NB4 (cell line): ENCODE measurements at regions not wholly inside any gene's neighbourhood (a gene's known extent, or its start where the extent isn't known, plus 50 kb on each side); places are given as distances from the start of the nearest gene placed in this dataset.

Experiments used
- DNase-seq: peaks from one replicate; pipeline ENCODE4 v3.0.0; 2010; ENCODE audit warnings: low read depth
- H3K4me3 ChIP-seq: one replicate; pipeline ENCODE4 v1.5.1; 2011; ENCODE audit warnings: mild to moderate bottlenecking, low read depth, low read length, moderate library complexity
- CTCF ChIP-seq: IDR thresholded peaks from one replicate; pipeline ENCODE4 v1.5.1; 2012; ENCODE audit warnings: low read depth, low read length
- MAX ChIP-seq: IDR thresholded peaks from 2 replicates; pipeline ENCODE4 v1.6.1; 2011; ENCODE audit warnings: low read depth, low read length
- MYC ChIP-seq: IDR thresholded peaks from 2 replicates; pipeline ENCODE4 v1.6.1; 2011; ENCODE audit warnings: low read depth, low read length
- POLR2A ChIP-seq: IDR thresholded peaks from 2 replicates; pipeline ENCODE4 v1.6.1; 2011; ENCODE audit warnings: mild to moderate bottlenecking; ENCODE audit not compliant: insufficient read length; ENCODE audit errors: extremely low read depth

- TF ChIP-seq POLR2A (no peak), MYC (no peak), MAX (no peak), CTCF (no peak)
- no peak overlapping the region for H3K4me3 ChIP-seq
Observed at GRCh38 chr9:129312251-129313122, 134.4 kb upstream of the IER5L start.

GRCh38 chr9:129311643-129312042, 133.6 kb upstream of the IER5L start:
- H3K4me3 ChIP-seq, result no peak overlapping the region
- DNase-seq, result no peak
- TF ChIP-seq MAX (no peak), MYC (no peak), CTCF (no peak), POLR2A (no peak)

More at GRCh38 chr9:129312251-129313122, 134.4 kb upstream of the IER5L start:
- no peak for DNase-seq

GRCh38 chr9:129310666-129311350, 132.7 kb upstream of the IER5L start:
- no peak for DNase-seq
- TF ChIP-seq CTCF, result no peak
- no peak for TF ChIP-seq POLR2A
- no peak for TF ChIP-seq MAX
- TF ChIP-seq MYC, result no peak
- no peak overlapping the region for H3K4me3 ChIP-seq

- no peak overlapping the region for H3K4me3 ChIP-seq
- TF ChIP-seq MAX (no peak), MYC (no peak), CTCF (no peak), POLR2A (no peak)
- no peak for DNase-seq
Observed at GRCh38 chr9:129309906-129310305, 131.8 kb upstream of the IER5L start.

GRCh38 chr9:129309041-129309430, 131.0 kb upstream of the IER5L start:
- no peak for DNase-seq
- TF ChIP-seq MAX (no peak), POLR2A (no peak), MYC (no peak), CTCF (no peak)
- no peak overlapping the region for H3K4me3 ChIP-seq
